Adrenal gland (tissue), 9 donors: ENCODE measurements at regions not wholly inside any gene's neighbourhood (a gene's known extent, or its start where the extent isn't known, plus 50 kb on each side); places are given as distances from the start of the nearest gene placed in this dataset.

Experiments used
- DNase-seq, 7 donors: peaks; one replicate each; pipeline ENCODE4 v3.0.0-alpha.2; 2019 to 2020
- H3K27ac ChIP-seq, 5 donors: fragments of 200-600 bp; sonication (generic) in 4 of 5; 1 replicate in 3 of 5; 2 replicates in 2 of 5; pipeline versions ENCODE4 v1.5.1 to v1.8.0; 2016 to 2020; ENCODE audit warnings: mild to moderate bottlenecking in 1 of 5
- H3K27me3 ChIP-seq: fragments of 200-600 bp; 2 replicates; pipeline ENCODE4 v1.8.0; 2021
- H3K36me3 ChIP-seq, 2 donors: fragments of 200-600 bp; replicated peaks in 1 of 2; 1 replicate in 1 of 2; 2 replicates in 1 of 2; pipeline versions ENCODE4 v1.5.1 to v1.8.0; 2018 to 2022
- H3K4me1 ChIP-seq, 2 donors: fragments of 200-600 bp; replicated peaks in 1 of 2; 1 replicate in 1 of 2; 2 replicates in 1 of 2; pipeline versions ENCODE4 v1.5.1 to v1.8.0; 2018 to 2021
- H3K4me3 ChIP-seq, 4 donors: fragments of 200-600 bp; sonication (generic) in 3 of 4; one replicate each; pipeline ENCODE4 v1.5.1; 2016 to 2018
- H3K9me3 ChIP-seq, 3 donors: fragments of 200-600 bp; sonication (generic) in 1 of 3; replicated peaks in 1 of 3; 1 replicate in 2 of 3; 2 replicates in 1 of 3; pipeline versions ENCODE4 v1.5.1 to v1.8.0; 2016 to 2021
- POLR2A ChIP-seq, 2 donors: fragments of 450-650 bp; IDR thresholded peaks; one replicate each; pipeline ENCODE4 v1.6.1; 2017; ENCODE audit warnings: antibody characterized with exemption in 2 of 2, mild to moderate bottlenecking in 2 of 2, moderate library complexity in 1 of 2
- WGBS, 4 donors: extraction: QIAGEN DNeasy Blood & Tissue Kit in 2 of 4; methylation state at CpG; one replicate each; pipeline versions ENCODE4 v1.1.5 to v1.1.7; 2013 to 2017; 5-methylcytosine and 5-hydroxymethylcytosine counted together
- intact Hi-C, 2 donors: fragments of 100-400 bp; cut with DNase I; formaldehyde crosslinking; loops; one replicate each; pipeline versions ENCODE4 v1.14.1 to v1.15.0; 2022 to 2023
- TF ChIP-seq, protein P1 (sequence below), 6 experiments: fragments of 450-650 bp in 4 of 6; fragments of 200-600 bp in 2 of 6; sonication (generic) in 1 of 6; IDR thresholded peaks; 1 replicate in 5 of 6; 2 replicates in 1 of 6; pipeline versions ENCODE4 v1.5.1 to v1.8.0; 2016 to 2021; ENCODE audit warnings: antibody characterized with exemption in 6 of 6, mild to moderate bottlenecking in 2 of 6, moderate library complexity in 1 of 6
- donor health status: healthy with polysubstance abuse.
- donor health status: Bipolar disorder and iron deficiency.
- donor health status: DM: yes; HTN: yes; CAD: no.
- donor health status: DM: no; HTN: no; CAD: no.
- donor health status: DM: no; HTN: no; CAD: no.

DNA sequence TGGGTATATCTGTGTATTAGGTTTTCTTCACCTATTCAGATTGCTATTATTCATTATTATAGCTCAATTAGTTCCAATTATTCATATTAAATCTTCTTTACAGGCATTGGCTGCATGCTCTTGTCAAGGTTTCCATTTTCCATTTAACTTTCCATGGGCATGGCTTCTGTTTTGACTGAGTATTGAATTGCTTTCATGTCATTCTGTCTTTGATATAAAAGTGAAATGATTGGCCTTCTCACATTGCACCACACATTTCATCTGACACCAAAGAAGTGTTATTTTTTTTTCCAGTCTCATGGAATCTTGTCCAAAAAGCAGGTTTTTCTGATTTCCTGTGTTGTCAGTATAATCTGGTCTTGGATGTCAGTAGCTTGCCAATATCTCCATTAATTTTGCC lies 1244.3 kb downstream of the RAPGEF2 start:
- no peaks in the 10 kb centered on the region for H3K9me3 ChIP-seq
- H3K27me3 ChIP-seq = no peaks in the 10 kb centered on the region
- no peaks in the 10 kb centered on the region for H3K36me3 ChIP-seq
- intact Hi-C loops = no loop called here
- H3K27ac ChIP-seq = no peak overlapping the region
- no peaks in the 10 kb centered on the region for H3K4me1 ChIP-seq
- H3K4me3 ChIP-seq = no peak overlapping the region
- TF ChIP-seq, protein P1, sequence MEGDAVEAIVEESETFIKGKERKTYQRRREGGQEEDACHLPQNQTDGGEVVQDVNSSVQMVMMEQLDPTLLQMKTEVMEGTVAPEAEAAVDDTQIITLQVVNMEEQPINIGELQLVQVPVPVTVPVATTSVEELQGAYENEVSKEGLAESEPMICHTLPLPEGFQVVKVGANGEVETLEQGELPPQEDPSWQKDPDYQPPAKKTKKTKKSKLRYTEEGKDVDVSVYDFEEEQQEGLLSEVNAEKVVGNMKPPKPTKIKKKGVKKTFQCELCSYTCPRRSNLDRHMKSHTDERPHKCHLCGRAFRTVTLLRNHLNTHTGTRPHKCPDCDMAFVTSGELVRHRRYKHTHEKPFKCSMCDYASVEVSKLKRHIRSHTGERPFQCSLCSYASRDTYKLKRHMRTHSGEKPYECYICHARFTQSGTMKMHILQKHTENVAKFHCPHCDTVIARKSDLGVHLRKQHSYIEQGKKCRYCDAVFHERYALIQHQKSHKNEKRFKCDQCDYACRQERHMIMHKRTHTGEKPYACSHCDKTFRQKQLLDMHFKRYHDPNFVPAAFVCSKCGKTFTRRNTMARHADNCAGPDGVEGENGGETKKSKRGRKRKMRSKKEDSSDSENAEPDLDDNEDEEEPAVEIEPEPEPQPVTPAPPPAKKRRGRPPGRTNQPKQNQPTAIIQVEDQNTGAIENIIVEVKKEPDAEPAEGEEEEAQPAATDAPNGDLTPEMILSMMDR (IDR thresholded peaks at IDR 0.05) = no peak
- TF ChIP-seq POLR2A (IDR thresholded peaks at IDR 0.05) = no peak
- no peak for DNase-seq

DNA sequence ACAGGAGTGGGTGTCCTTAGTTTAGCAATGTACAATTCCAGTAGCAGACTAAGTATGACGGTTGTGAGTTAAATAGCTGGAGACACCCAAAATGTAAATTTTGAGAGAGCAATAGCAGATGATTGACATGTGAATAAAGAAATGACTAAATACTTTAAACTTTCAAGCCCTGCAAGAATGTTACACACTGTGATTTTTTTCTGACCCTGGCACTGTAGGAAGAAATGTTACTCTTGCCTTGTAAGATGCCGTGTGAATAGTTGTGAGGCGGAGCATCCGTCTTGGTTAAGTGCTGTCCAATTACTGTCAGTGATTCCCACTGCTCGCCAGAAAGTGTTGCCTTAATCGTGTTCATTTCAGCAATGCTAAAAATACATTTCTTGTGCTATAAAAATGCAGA lies 1248.1 kb downstream of the RAPGEF2 start:
- H3K4me3 ChIP-seq = no peak overlapping the region
- H3K9me3 ChIP-seq = no peaks in the 10 kb centered on the region
- intact Hi-C loops = no loop called here
- no peak overlapping the region for H3K27ac ChIP-seq
- TF ChIP-seq, protein P1 (IDR thresholded peaks at IDR 0.05) = no peak
- TF ChIP-seq POLR2A (IDR thresholded peaks at IDR 0.05) = no peak
- 44 to 53% (median 49%) methylated on average over 6 of the region's 6 CpGs for WGBS, 4 donors
- H3K27me3 ChIP-seq = no peaks in the 10 kb centered on the region
- no peak for DNase-seq
- no peaks in the 10 kb centered on the region for H3K4me1 ChIP-seq
- no peaks in the 10 kb centered on the region for H3K36me3 ChIP-seq

DNA sequence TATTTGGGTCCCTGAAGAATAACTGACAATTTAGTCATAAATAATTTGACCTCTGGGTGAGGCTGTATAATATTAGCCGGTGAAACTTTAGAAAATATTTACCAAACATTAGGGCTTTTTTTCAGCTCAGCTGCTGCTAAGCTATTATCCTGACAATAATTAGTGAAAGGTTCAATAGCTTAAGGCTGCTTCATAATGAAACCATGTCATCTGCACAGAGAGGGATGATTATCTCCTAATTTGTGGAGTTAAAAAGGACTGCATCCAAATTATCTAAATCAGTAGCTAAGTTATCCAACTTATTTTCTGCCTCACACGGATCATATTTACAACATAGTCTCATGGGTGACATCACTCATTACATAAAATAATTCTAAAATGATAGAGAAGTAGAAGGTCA lies 1249.8 kb downstream of the RAPGEF2 start:
- WGBS, 4 donors = 43 to 55% (median 48%) methylated on average over 2 of the region's 2 CpGs
- intact Hi-C loops = no loop called here
- TF ChIP-seq POLR2A (IDR thresholded peaks at IDR 0.05) = no peak
- TF ChIP-seq, protein P1 (IDR thresholded peaks at IDR 0.05) = no peak

DNA sequence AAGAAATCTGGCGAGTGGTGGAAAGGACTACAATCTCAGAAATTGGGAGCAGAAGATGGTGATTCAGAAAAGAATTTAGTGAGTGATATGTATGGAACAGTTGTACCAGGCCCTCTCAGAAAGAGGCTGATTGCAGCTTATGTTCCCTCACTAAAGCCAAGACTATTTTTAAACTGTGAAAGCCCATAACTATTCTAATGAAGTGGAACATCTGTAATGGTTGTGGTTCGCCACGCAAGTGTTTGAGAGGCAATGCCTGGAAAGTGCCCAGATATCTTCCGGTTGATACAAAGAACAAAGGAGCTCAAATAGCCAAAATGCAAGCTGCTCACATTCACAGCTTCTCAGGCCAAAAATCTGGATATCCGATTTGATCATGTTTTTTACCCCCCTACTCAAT lies 1250.7 kb downstream of the RAPGEF2 start:
- intact Hi-C loops = no loop called here
- no peaks in the 10 kb centered on the region for H3K4me1 ChIP-seq
- WGBS, 4 donors = 75 to 86% (median 79%) methylated on average over 5 of the region's 5 CpGs
- TF ChIP-seq POLR2A (IDR thresholded peaks at IDR 0.05) = no peak
- TF ChIP-seq, protein P1 (IDR thresholded peaks at IDR 0.05) = no peak
- DNase-seq = no peak
- no peak overlapping the region for H3K4me3 ChIP-seq
- H3K9me3 ChIP-seq = no peaks in the 10 kb centered on the region
- H3K27me3 ChIP-seq = no peaks in the 10 kb centered on the region
- no peaks in the 10 kb centered on the region for H3K36me3 ChIP-seq
- no peak overlapping the region for H3K27ac ChIP-seq

More for the DNA sequence above, 1249.8 kb downstream of the RAPGEF2 start:
- Histone ChIP-seq H3K4me3 (no peak overlapping the region), H3K9me3 (no peaks in the 10 kb centered on the region), H3K27me3 (no peaks in the 10 kb centered on the region), H3K36me3 (no peaks in the 10 kb centered on the region), H3K4me1 (no peaks in the 10 kb centered on the region), H3K27ac (no peak overlapping the region)
- DNase-seq = no peak
